ENCODE measurements at regions not wholly inside any gene's neighbourhood (a gene's known extent, or its start where the extent isn't known, plus 50 kb on each side); places are given as distances from the start of the nearest gene placed in this dataset.

DNA sequence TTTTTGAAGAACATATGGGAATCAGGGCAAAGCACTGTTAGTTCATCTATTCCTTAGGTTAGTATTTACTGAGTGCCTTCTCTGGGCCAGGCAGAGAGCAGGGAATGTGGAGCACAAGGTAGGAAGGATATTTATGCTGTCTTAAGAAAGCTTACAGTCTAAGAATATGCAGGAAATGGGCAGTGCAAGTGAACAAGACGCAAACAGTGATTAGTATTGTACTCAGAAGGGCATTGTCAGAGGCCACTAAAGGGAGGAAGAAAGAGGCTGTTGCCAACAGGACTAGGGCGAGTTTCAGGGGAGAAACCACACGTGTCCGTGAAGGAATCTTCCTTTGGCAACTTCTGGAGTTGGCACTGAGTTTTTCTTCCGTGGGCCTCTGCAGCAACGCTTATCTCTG is 552.8 kb upstream of the COBL start:
- TF ChIP-seq EZH2 (IDR thresholded peaks at IDR 0.05) (no peak), POLR2AphosphoS5 (IDR thresholded peaks at IDR 0.05; ENCODE audit: borderline replicate concordance, low read depth, low read length) (no peak)
